ENCODE measurements at regions not wholly inside any gene's neighbourhood (a gene's known extent, or its start where the extent isn't known, plus 50 kb on each side); places are given as distances from the start of the nearest gene placed in this dataset.

DNA sequence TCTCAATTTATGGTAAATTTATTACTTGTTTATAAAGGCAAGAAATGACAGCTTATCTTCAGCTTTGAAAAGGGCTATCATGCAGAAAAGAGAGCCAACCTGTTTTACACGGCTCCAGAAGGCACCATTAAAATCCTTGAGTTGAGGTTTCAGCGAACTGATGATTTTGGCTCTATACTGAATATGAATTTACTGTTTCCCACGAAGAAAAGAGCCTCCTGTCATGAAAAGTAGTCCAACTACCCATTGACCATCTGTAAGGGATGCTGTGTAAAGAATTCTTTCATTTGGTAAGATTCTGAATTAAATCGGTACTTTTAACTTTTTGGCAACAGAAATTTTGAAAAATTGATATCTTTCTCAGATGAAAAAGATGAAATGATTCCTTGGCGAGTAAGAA is 657.6 kb upstream of the ZNF608 start:
- Histone ChIP-seq H3K27me3 (replicated peaks in 1 of 2; ENCODE audit: control insufficient read depth in 2 of 2, insufficient read depth in 2 of 2, low read length in 1 of 2) (no peaks in the 10 kb centered on the region), H2AFZ (ENCODE audit: control insufficient read depth, low read depth, low read length) (no peak overlapping the region), H3K4me2 (ENCODE audit: control insufficient read depth, insufficient read depth) (no peak overlapping the region), H3K9ac (ENCODE audit: control insufficient read depth, insufficient read depth, low read length) (no peak overlapping the region), H3K79me2 (ENCODE audit: control insufficient read depth, insufficient read depth, low read length) (no peaks in the 10 kb centered on the region), H3K4me1 (ENCODE audit: control insufficient read depth, insufficient read depth, low read length) (peaks cover 7% of the 10 kb centered on the region), H3K4me3 (no peak overlapping the region), H4K20me1 (ENCODE audit: control insufficient read depth, insufficient read depth) (no peaks in the 10 kb centered on the region), H3K36me3 (ENCODE audit: control insufficient read depth in 2 of 2, insufficient read depth in 2 of 2, low read length in 1 of 2) (no peaks in the 10 kb centered on the region), H3K27ac (ENCODE audit: control insufficient read depth, insufficient read depth) (no peak overlapping the region), H3K9me3 (replicated peaks; ENCODE audit: control insufficient read depth, insufficient read depth, low read length) (peaks cover 7% of the 10 kb centered on the region; the same call in 2 of the 3 replicates)
- BruUV-seq (replicated peaks), result no TSS peak
- no peak for TF ChIP-seq PML (IDR thresholded peaks at IDR 0.05; ENCODE audit: low read length)
- no peak for TF ChIP-seq SP1 (IDR thresholded peaks at IDR 0.05; ENCODE audit: low read depth, low read length)
- TF ChIP-seq BMI1 (IDR thresholded peaks at IDR 0.05; ENCODE audit: borderline replicate concordance), result no peak
- TF ChIP-seq, protein P1, sequence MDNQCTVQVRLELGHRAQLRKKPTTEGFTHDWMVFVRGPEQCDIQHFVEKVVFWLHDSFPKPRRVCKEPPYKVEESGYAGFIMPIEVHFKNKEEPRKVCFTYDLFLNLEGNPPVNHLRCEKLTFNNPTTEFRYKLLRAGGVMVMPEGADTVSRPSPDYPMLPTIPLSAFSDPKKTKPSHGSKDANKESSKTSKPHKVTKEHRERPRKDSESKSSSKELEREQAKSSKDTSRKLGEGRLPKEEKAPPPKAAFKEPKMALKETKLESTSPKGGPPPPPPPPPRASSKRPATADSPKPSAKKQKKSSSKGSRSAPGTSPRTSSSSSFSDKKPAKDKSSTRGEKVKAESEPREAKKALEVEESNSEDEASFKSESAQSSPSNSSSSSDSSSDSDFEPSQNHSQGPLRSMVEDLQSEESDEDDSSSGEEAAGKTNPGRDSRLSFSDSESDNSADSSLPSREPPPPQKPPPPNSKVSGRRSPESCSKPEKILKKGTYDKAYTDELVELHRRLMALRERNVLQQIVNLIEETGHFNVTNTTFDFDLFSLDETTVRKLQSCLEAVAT (IDR thresholded peaks at IDR 0.05), result no peak
- no peak for TF ChIP-seq ETV6 (conservative IDR thresholded peaks at IDR 0.05 in 1 of 2, IDR thresholded peaks at IDR 0.05 in 1 of 2; ENCODE audit: borderline replicate concordance in 1 of 2, low read depth in 1 of 2)
- TF ChIP-seq, protein P2, sequence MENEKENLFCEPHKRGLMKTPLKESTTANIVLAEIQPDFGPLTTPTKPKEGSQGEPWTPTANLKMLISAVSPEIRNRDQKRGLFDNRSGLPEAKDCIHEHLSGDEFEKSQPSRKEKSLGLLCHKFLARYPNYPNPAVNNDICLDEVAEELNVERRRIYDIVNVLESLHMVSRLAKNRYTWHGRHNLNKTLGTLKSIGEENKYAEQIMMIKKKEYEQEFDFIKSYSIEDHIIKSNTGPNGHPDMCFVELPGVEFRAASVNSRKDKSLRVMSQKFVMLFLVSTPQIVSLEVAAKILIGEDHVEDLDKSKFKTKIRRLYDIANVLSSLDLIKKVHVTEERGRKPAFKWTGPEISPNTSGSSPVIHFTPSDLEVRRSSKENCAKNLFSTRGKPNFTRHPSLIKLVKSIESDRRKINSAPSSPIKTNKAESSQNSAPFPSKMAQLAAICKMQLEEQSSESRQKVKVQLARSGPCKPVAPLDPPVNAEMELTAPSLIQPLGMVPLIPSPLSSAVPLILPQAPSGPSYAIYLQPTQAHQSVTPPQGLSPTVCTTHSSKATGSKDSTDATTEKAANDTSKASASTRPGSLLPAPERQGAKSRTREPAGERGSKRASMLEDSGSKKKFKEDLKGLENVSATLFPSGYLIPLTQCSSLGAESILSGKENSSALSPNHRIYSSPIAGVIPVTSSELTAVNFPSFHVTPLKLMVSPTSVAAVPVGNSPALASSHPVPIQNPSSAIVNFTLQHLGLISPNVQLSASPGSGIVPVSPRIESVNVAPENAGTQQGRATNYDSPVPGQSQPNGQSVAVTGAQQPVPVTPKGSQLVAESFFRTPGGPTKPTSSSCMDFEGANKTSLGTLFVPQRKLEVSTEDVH (IDR thresholded peaks at IDR 0.05; ENCODE audit: low read depth, partially characterized antibody), result no peak
- no peak for TF ChIP-seq MXI1 (IDR thresholded peaks at IDR 0.05; ENCODE audit: low read depth, low read length)
- DNase-seq (ENCODE audit: low read depth, low spot score) (no peak), ATAC-seq (no peak), FAIRE-seq (no peak)
- POLR2A ChIA-PET, result no interaction called here
- SMC1A ChIA-PET (ENCODE audit: uncharacterized antibody, unreplicated experiment), result interaction anchor here (0.6 to 1.2 kb wide), 2 partner anchors 10 to 1036 kb away, joined by 3 read pairs; no protein-coding TSS in a partner anchor
- RAD21 ChIA-PET (ENCODE audit: unreplicated experiment), result no interaction called here
- intact Hi-C loops (cut with micrococcal nuclease; ENCODE audit: unreplicated experiment) (no loop called here), in situ Hi-C loops (cut with MboI) (no loop called here)
- CTCF ChIA-PET, result no interaction called here
- WGBS (ENCODE audit: insufficient coverage, insufficient replicate concordance, low lambda C conversion rate, missing lambda C conversion rate), result 18% methylated on average over 5 of the region's 5 CpGs

Data from GM12878 (cell line).